Prostate gland (tissue), 2 donors: ENCODE measurements at regions not wholly inside any gene's neighbourhood (a gene's known extent, or its start where the extent isn't known, plus 50 kb on each side); places are given as distances from the start of the nearest gene placed in this dataset.
"Not testable (repeated sequence)": the region's sequence is repeated elsewhere in the genome, so short reads cannot be mapped to it uniquely, and the experiment has no call there.

Experiments used
- CTCF ChIP-seq, 4 experiments: fragments of 200-600 bp in 2 of 4; fragments of 450-650 bp in 2 of 4; sonication (generic) in 2 of 4; IDR thresholded peaks; 1 replicate in 3 of 4; 2 replicates in 1 of 4; pipeline ENCODE4 v1.5.1; 2016 to 2019; ENCODE audit warnings: antibody characterized with exemption in 4 of 4, mild to moderate bottlenecking in 2 of 4, moderate library complexity in 2 of 4
- POLR2A ChIP-seq: fragments of 450-650 bp; IDR thresholded peaks from one replicate; pipeline ENCODE4 v1.6.1; 2016; ENCODE audit warnings: antibody characterized with exemption, mild to moderate bottlenecking
- POLR2AphosphoS5 ChIP-seq: sonication (generic); formaldehyde crosslinking; IDR thresholded peaks from one replicate; pipeline ENCODE4 v1.6.1; 2017; ENCODE audit warnings: antibody characterized with exemption

GRCh38 chr22:25456300-25457043 is 108.0 kb upstream of the GRK3 start:
- TF ChIP-seq CTCF (IDR thresholded peaks at IDR 0.05); POLR2AphosphoS5; POLR2A: not testable (repeated sequence)
